Body of pancreas (tissue), 4 donors: ENCODE measurements at regions not wholly inside any gene's neighbourhood (a gene's known extent, or its start where the extent isn't known, plus 50 kb on each side); places are given as distances from the start of the nearest gene placed in this dataset.

Experiments used
- POLR2A ChIP-seq, 3 donors: fragments of 450-650 bp; IDR thresholded peaks; one replicate each; pipeline ENCODE4 v1.6.1; 2016; ENCODE audit warnings: antibody characterized with exemption in 3 of 3, mild to moderate bottlenecking in 2 of 3
- TF ChIP-seq, protein P1 (sequence below), 7 experiments: fragments of 450-650 bp in 4 of 7; fragments of 200-600 bp in 3 of 7; sonication (generic) in 3 of 7; IDR thresholded peaks; one replicate each; pipeline ENCODE4 v1.5.1; 2016 to 2019; ENCODE audit warnings: antibody characterized with exemption in 7 of 7

DNA sequence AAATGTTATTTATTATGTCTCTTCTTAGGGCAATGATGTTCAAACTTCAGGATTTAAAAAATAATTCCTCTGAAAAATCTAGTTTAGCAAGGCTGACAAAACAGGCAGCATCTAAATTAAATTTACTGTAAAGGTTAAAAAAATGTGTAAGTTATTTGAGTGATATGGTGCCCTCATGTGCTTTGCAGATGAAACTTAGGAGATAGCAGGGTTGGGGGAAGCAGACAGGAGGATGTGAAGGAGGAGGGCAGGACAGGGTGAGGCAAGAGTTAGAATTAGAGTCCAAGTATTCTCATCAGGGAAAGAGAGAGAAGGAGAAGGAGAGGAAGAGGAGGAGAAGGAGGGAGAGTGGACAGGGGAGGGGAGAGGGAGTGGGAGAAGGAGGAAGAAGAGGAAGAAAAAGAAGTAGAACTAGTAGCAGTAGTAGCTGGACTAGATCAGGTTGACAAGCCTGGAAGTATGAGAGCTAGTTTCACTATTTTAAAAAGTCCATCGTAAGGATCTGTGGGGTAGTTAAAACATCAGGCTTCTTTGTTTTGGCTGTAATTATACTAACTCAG lies 141.2 kb upstream of the SESN3 start:
- TF ChIP-seq, protein P1, sequence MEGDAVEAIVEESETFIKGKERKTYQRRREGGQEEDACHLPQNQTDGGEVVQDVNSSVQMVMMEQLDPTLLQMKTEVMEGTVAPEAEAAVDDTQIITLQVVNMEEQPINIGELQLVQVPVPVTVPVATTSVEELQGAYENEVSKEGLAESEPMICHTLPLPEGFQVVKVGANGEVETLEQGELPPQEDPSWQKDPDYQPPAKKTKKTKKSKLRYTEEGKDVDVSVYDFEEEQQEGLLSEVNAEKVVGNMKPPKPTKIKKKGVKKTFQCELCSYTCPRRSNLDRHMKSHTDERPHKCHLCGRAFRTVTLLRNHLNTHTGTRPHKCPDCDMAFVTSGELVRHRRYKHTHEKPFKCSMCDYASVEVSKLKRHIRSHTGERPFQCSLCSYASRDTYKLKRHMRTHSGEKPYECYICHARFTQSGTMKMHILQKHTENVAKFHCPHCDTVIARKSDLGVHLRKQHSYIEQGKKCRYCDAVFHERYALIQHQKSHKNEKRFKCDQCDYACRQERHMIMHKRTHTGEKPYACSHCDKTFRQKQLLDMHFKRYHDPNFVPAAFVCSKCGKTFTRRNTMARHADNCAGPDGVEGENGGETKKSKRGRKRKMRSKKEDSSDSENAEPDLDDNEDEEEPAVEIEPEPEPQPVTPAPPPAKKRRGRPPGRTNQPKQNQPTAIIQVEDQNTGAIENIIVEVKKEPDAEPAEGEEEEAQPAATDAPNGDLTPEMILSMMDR (IDR thresholded peaks at IDR 0.05) = no peak
- no peak for TF ChIP-seq POLR2A (IDR thresholded peaks at IDR 0.05)
